ENCODE measurements at regions not wholly inside any gene's neighbourhood (a gene's known extent, or its start where the extent isn't known, plus 50 kb on each side); places are given as distances from the start of the nearest gene placed in this dataset.
"Not testable (repeated sequence)": the region's sequence is repeated elsewhere in the genome, so short reads cannot be mapped to it uniquely, and the experiment has no call there.

DNA sequence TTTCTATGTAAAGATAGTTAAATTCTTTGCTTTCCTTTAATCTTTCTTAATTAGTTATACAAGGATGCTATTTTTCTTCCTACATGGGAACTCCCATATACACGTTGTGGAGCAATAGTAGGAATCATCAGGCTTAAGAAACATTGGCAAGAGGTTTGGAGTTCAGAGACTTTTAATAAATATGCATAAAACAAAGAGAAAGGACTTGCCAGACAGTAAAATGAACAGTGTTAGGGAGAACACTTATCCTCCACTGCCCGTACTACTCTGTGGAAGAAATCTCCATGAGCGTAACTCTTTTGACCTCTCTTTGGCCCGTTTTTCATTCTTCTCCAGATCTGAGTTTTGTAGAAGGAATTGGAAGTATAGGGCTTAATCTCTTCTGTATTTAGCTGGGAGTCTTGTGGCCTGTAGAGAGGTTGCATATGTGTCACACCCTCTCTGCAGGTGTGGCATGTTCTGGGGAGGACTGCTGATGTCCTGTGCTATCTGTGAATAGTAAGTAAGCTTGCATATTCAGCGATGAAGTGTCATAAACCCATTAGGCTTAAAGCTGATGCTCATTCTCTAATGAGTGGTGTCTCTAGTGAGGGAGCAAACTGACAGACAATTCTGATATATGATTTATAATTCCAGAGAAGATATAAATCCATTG is 455.4 kb upstream of the FAR2 start:
- no peak for DNase-seq

DNA sequence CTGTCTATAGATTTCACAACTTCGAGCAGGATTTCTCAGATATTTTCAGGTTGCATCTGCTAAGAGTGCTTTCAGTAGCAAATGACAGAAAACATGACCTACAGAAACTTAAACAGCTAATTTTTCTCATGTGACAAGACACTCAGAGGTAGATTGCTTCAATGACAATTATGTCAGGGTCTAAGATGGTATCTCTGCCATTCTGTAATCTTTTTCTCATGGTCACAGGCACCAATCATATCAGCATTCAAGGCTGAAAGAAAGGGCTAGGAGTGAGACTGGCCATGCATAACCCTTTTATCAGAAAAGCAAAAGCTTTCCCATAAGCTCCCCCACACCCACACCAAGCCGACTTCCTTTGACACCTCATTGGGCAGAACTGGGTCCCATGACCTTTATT is 450.5 kb upstream of the FAR2 start:
- no peak for DNase-seq

DNA sequence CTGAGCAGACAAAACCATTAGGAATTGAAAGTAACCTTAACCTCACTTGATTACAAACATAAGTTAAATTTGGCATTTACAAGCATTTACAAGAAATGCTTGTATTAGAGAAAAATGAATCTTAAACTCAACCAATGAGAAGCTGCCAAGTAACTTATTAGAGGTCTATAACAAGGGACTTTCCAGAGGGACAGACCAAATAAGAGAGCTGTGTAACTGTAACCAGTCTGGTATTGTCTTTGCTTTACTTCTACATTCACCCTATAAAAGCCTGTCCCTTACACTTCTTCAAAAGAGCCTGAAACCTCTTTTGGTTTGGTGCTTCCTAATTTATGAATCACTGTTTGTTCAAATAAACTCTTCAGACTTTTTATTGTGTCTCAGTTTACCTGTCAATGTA is 450.0 kb upstream of the FAR2 start:
- no peak for DNase-seq

DNA sequence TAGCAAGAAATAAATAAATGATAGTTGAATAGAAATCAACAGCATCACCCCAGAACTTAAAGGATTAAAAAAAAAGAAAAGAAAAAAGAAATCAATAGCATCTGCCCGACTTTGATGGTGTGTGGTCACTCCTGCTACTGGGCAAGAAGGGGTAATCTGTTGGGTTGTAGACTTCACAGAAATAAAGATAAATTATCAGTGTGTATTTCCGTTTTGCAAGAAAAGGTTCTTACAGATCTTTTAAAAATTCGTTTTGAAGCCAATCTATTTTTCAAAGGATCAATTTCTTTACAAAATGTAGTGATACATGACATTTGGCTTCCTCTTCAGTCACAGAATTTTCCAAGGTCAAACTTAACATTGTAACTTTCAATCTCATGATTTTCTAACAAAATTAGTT is 448.9 kb upstream of the FAR2 start:
- no peak for DNase-seq

DNA sequence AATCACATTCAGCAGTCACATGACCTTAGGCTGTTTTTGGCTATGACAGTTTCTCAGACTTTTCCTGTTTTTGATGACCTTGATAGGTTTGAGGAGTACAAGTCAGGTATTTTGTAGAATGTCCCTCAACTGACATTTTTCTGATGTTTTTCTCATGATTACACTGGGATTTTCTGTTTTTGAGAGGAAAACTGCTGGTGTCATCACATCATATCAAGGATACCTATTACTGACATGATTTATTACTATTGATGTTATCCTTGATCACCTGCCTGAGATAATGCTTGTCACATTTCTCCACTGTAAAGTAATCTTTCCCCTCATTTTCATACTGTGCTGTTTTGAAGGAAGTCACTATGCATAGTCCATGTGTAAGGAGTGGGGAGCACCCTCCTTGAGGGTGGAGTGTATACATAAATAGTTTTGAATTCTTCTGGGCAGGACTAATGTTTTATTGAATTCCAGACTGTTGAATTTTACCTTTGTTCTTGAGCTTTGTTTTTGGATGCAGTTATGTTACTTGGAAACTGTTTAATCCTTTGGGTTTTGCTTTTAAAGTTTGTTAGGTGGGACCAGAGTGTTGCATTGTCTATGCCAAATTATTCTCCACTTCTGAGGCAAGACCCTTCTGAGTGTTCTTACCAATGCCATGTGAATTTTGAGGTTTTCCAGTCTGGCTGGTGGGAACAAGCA is 444.5 kb upstream of the FAR2 start:
- DNase-seq = no peak

DNA sequence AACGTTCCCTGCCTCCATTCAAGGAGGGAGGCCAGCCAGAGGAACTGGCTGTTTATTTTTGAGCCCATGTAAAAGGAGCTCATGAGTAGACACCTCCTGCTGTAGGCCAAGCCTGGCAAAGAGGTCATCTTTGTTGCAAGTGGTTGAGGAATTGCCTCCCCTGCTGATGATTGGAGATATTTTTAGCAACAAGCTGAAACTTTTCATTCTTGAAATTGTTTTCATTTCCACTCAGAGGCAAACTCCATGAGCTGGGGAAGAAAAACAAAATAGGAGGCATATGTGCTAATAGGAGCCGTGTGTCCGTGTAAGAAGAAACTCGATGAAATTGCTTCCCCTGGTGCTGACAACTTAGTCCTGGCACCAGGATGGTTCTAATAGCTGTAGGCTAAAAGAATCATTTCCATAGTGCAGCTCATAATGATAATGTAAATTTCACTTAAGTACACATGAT is 440.1 kb upstream of the FAR2 start:
- DNase-seq = no peak

DNA sequence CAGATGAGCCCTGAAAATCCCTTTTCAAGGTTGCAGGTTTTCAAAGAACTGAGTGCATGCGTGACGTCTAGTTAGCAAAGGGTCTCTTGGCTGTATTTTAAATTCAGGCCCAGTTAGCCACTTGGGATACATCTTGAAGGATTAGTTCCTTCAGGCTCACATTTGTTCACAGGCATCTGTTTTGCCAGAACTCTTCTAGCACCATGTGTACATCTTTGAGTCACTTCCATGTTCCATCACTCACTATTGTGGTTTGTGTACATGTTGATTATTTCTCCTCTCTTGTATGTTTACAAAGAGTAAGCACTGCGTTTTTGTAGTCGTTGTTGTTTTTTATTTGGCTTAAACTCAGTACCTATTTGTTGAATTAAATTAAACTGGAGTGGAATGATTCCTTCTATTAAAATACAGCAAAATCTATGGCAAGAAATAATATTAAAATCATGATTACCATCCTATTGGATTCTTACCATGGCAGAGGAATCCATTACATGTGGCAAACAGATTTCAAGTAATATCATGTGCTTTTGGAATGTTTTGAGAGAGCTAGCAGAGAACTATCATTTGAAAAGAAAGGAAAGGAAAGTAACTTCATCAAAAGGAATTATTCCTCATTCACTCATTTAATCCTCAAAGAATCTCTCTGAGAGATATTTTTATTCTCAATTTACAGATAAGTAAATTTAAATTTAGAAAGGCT is 438.9 kb upstream of the FAR2 start:
- no peak for DNase-seq

DNA sequence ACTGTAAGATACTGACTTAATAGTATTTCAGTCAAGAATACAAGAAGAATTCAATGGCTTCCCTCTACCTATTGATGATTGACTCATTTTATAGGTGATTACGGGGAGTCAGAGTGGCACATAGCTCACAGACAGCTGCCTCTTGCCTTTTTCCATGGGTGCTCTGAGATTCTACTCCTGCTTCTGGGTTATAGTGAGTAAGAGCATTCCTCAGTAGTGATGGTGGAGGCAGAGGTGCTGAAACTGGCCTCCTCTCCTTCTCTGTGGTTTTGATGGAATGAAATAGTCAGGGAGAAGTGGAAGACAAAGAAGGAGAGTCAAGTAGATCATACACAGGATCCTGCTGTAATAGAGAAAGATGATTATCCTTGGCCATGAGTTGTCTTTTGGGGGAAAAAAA is 438.2 kb upstream of the FAR2 start:
- DNase-seq = no peak

DNA sequence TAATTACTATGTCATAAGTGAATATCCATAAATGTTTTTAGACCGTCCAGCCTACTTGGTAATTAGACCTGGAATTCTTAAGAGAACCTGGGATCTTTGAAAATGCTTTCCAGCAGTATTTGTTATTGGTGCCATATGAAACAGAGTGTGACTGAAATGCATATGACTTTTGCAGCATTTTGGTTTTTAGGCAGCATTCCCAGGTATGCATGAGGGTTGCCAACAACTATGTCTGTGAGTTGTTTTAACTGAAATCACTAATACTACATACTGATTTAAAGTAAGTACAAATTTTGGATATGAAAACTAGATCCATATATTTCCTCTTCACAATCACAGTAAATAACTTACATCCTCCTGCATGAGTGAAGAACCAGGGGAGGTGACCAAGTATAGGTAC is 437.7 kb upstream of the FAR2 start:
- DNase-seq = no peak

DNA sequence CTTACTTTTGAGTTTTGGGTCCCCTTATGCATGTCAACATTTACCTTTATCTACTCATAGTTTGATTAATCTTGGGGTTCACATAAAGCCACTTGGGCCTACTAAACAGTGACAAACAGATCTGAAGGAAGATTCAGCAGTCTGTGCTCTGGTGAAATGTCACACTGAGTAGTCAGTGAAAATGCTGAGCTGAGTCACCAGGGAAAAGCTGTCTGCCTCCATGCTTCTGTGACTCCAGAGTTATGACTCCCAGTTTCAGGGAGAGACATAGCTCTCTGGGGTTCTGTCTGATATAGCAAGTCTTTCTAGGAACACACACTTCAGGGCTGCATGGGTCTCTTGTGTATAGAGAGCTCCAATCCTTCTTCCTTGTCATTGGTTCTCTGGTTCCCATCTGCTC is 406.3 kb upstream of the FAR2 start:
- DNase-seq = no peak

DNA sequence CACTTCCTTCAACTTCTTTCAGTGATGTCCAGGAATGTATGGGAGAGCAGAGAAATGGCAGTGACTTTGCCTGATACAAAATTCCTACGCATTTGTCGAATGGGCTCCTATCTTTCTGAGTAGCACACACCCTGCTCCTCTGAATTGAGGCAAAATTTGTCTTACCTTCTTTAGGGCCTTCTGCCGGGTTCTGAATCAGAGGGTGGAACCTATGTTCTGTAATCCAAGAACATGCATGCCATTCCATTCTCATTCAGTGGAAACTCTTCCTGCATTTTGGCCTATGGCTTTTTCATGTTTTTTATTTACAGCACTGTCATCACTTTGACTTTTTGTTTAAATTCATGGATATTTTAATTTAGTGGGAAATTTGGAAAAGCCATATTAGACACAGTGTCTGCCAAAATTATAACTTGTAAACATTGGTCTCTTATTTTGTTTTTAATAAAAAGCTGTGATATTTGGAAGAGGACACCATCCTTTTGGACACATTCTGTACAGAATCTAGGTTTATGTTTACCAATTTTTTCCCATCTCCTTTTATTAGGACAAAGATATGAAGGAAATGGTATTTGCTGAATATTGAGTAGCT is 402.2 kb upstream of the FAR2 start:
- DNase-seq = no peak

DNA sequence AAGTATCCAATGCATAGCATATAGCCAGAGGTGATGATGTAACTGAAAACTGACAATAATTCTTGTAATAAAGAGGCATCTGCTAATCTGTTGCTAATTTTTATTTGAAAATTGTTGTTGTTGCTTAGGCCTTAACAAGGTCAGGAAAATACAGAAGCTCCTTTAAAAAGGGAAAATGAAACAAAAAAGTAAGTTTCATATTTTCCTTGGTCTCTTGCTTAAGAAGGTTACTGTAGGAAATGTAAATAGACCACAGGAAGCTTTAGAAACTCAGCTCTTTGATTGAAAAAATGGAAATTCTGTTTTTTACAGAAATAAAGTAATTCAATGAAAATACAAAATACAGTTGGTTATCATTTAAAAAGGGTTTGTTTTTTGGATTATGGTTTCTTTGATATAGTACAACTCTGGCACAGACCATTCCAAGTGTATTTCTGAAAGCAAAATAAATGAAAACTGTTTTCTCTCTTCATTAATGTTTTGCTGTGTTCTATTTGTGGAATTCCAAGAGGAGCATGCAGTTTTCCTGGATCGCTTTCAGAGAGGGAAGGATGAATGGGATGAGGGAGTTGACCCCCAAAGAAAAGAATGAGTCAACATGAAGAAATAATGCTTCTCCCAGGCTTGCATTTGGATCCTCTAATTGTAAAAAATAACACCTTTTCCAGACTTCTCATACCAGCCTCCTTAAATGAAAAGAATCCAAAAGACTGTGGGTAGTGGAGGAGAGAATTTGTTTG is 398.0 kb upstream of the FAR2 start:
- no peak for DNase-seq

DNA sequence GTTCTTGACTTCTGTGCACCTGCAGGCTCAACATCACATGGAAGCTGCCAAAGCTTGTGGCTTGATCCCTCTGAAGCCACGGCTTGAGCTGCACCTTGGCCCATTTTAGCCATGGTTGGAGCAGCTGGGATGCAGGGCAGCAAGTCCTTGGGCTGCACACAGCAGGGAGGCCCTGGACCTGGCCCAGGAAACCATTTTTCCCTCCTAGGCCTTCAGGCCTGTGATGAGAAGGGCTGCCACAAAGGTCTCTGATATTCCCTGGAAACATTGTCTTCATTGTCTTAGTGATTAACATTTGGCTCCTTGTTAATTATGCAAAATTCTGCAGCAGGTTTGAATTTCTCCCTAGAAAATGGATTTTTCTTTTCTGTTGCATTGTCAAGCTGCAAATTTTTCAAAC is 394.1 kb upstream of the FAR2 start:
- no peak for DNase-seq

DNA sequence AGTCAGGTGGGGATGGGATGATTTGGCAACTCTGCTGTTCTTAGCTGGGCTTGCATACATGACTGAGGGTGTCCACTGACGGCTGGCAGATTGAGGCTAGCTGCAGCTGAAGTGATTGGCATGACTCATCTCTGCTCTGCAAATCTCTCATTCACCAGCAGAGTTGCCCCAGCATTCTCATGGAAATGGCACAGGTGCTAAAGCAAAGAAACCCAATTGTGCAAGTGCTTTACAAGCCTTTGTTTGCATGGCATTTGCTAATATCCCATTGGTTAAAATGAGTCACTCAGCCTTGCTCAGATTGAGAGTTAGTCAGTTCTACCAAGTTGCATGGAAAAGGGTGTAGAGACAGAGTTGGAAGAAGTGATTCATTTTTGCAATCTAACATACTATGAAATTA is 389.7 kb upstream of the FAR2 start:
- no peak for DNase-seq

DNA sequence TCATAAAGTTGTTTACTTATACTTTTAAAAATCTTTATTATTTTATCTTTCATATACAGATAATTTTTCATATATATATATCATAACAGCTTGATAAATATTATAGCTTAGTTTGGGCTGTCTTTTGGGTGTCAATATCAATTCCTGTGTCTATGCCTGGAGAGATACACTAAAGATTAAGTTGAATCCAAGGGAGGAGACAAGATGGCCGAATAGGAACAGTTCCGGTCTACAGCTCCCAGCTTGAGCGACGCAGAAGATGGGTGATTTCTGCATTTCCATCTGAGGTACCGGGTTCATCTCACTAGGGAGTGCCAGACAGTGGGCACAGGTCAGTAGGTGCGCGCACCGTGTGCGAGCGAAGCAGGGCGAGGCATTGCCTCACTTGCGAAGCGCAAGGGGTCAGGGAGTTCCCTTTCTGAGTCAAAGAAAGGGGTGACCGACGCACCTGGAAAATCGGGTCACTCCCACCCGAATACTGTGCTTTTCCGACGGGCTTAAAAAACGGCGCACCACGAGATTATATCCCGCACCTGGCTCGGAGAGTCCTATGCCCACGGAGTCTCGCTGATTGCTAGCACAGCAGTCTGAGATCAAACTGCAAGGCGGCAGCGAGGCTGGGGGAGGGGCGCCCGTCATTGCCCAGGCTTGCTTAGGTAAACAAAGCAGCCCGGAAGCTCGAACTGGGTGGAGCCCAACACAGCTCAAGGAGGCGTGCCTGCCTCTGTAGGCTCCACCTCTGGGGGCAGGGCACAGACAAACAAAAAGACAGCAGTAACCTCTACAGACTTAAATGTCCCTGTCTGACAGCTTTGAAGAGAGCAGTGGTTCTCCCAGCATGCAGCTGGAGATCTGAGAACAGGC is 388.8 kb upstream of the FAR2 start:
- DNase-seq = not testable (repeated sequence)

DNA sequence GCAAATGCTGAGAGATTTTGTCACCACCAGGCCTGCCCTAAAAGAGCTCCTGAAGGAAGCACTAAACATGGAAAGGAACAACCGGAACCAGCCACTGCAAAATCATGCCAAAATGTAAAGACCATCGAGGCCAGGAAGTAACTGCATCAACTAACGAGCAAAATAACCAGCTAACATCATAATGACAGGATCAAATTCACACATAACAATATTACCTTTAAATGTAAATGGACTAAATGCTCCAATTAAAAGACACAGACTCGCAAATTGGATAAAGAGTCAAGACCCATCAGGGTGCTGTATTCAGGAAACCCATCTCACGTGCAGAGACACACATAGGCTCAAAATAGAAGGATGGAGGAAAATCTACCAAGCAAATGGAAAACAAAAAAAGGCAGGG is 387.2 kb upstream of the FAR2 start:
- DNase-seq = not testable (repeated sequence)

DNA sequence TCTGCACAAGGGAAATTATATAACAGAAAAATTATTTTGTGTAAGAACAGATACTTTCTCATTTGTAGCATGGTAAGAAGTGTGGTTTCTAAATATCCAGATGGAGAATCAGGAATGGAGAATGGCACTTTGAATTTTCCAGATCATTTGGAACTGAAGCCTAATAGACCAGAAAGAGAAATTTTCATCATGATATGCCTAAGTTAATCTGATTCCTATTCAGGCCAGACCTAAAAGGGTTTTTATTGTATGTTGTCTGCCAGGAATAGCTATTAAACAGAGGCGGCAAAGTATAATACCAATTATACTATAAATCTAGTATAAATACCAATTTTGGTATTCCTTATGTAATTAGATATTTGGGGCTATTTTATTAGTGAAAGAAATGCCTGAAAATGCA is 382.7 kb upstream of the FAR2 start:
- no peak for DNase-seq

DNA sequence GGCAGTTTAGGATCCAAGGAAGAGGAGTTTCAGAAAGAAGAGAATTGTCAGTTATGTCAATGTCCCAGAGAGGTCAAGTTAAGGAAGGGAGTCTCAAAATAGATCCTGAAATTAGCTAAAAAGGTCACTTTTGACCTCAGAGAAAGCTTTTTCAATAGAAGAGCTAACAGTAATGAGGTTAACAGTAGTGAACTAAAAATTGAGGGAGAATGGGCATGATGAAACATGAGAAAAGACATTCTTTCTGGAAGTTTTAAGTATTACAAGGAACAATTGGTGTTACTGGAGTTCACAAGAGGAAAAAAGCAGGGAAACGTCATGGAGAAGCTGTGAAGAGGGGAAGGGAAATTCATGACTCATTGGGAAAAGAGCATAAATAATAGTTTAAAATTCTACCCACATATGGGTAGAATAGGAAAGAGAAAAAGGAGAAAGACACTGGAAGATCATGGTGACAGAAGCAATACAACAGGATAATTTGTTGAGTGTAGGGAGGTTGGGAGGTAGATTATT is 381.2 kb upstream of the FAR2 start:
- DNase-seq = no peak

DNA sequence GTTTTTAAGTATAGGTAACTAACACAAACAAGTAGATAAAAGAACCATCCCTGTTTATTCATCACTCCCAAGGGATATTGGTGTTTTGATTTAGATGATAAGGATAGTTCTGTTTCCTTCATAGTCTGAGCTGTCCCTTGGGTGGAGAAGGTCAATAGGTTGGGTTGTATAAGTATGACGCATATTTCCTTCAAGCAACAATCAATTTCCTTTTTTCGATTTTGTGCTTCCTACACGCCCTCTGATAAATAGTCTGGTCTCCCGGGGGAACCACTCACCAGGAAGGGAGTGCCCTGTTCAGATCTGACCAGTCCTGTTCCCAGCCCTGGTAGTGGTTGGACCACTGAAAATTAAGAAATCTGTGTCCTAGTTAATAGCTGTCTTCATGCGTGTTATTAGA is 378.8 kb upstream of the FAR2 start:
- DNase-seq = peak in 1 of 2 donors; percentile 4

DNA sequence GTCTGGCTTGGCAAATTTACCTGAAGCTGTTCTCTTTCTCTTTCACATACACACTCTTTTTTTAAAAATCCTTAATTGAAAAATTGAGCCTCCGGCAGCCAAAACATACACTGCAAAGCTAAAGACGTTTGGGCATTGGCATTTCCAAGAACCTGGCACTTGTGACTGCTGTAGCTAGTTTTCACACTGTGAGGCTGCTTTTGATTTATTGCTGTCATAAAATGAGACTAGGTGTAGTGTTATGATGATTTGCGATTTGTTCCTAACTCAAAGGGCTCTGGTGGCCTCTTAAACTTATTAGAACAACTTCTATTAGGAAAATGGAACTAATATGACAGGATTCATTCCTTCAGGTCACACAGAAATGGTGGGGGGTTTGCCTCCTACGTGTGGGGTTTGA is 377.1 kb upstream of the FAR2 start:
- DNase-seq = no peak

DNA sequence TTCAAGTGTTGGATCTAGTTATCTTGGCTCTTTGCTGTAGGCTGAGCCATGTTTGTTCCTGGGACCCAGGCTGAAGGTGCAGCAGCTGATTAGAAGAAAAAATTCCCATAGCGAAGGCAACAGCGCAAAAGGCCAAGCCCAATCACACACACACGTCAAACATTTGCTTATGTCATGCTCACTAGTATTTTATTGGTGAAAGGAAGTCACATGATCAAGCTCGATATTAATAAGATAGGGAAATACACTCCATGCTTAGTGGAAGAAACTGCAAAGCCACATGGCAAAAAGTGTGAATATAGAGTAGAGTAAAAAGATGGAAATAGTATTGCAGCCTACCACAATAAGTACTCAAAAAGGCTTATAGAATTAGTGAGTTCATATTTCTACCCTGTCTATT is 373.5 kb upstream of the FAR2 start:
- DNase-seq = no peak

DNA sequence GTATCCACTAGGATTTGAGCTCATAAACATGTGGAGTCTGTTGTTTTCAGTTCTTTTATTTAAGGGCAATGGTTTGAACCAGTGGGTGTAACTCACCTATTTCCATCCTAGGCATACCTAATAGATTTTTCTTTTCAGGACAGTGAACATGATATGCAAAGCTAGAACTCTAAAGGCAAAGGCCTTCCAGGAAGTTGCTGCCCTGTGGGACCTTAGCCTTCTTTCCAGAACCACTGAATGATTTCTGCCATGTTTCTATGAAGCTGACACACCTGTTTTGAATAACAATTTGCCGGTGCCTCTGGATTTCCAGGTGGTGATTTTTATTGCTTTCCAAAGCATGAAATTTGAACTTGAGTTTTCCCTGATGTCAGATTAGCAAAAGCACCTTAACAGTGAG is 372.9 kb upstream of the FAR2 start:
- no peak for DNase-seq

All from CD4-positive, alpha-beta T cell treated with Interleukin-1 beta for 1 hour (primary cell).